ENCODE measurements at regions not wholly inside any gene's neighbourhood (a gene's known extent, or its start where the extent isn't known, plus 50 kb on each side); places are given as distances from the start of the nearest gene placed in this dataset.

- no peak for TF ChIP-seq CTCF (IDR thresholded peaks at IDR 0.05 in 2 of 3, conservative IDR thresholded peaks at IDR 0.05 in 1 of 3; ENCODE audit: control insufficient read depth in 2 of 3, extremely low read depth in 1 of 3, insufficient read depth in 1 of 3, low read depth in 3 of 3, low read length in 3 of 3)
- no peak for TF ChIP-seq HDGF (IDR thresholded peaks at IDR 0.05)
- TF ChIP-seq POLR2AphosphoS5 (IDR thresholded peaks at IDR 0.05; ENCODE audit: low read length) = no peak
- no peak for TF ChIP-seq POLR2A (IDR thresholded peaks at IDR 0.05; ENCODE audit: low read depth, low read length)
- TF ChIP-seq RFX5 (IDR thresholded peaks at IDR 0.05; ENCODE audit: low read depth, low read length) = no peak
- TF ChIP-seq E4F1 (IDR thresholded peaks at IDR 0.05; ENCODE audit: borderline replicate concordance, partially characterized antibody) = no peak
- no peak for TF ChIP-seq MEF2A (IDR thresholded peaks at IDR 0.05; ENCODE audit: insufficient read depth, low read depth, low read length)
- TF ChIP-seq NFYA (IDR thresholded peaks at IDR 0.05; ENCODE audit: borderline replicate concordance, low read depth, low read length) = no peak
- no peak for TF ChIP-seq EZH2 (IDR thresholded peaks at IDR 0.05; ENCODE audit: borderline replicate concordance, control insufficient read depth, low read depth, low read length)
Measured at GRCh38 chr4:177612684-177613083, 170.4 kb upstream of the AGA start.

Measured in GM12878 (cell line).